ENCODE measurements at regions not wholly inside any gene's neighbourhood (a gene's known extent, or its start where the extent isn't known, plus 50 kb on each side); places are given as distances from the start of the nearest gene placed in this dataset.

- DNase-seq = no peak
These were observed 276.9 kb downstream of the PTBP2 start for GRCh38 chr1:96998466-96998865.

GRCh38 chr1:96999191-96999590, 277.6 kb downstream of the PTBP2 start:
- DNase-seq = no peak

DNA sequence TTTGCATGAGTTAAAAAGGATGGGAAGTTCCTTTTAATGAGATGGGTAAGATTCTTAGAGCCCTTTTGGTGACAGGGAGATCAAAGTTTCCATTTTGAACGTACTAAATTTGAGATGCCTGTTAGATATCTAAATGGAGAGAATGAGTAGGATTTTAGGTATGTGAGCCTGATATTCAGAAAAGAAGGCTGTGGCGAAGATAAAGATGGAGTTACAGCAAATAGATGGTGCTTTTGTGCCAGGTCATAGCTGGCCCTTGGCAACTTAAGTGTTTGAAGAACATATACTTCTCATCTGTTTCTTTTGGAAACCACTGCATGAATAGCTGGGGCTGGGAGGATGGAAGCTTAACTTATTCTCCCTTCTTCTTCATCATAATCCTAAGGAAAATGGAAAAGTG, 282.5 kb downstream of the PTBP2 start:
- DNase-seq = no peak

GRCh38 chr1:97004743-97005142, 283.2 kb downstream of the PTBP2 start:
- DNase-seq = no peak

- peak; percentile 60 for DNase-seq
These were observed 284.6 kb downstream of the PTBP2 start for GRCh38 chr1:97006044-97006661.

DNA sequence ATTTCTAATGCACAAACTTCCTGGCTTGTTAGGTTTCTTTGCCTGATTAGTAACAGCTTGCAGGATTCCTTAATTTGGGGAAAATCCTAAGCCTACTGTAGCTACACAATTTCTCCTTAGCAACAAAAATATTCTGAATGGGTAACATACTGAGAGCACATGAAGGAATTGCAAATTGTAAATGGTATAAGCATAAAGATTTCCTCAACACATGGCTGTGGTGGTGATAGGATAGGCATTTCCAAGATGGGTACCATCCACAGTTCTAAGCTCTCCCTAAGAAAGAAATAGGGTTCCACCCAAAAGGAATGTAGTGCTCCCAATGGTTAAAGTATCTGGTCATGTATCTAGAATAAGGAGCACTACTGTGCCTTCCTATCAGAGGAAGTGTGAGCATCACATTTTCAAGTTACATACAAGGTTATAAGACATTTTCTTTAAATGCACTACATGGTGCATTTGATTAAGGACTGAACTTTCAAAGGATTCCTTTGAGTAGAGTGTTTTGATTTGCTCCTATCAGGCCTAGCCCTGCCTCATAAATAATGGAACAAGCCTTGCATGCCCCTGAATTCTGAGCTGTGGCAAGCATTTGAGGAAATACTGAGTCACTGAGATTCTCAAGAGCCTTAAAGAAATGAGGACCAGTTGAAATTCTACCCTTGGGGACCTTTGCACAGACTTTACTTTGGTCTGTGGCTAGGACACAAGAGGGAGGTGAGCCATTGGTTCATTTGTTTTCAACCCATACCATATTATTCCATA, 286.4 kb downstream of the PTBP2 start:
- DNase-seq = no peak

DNA sequence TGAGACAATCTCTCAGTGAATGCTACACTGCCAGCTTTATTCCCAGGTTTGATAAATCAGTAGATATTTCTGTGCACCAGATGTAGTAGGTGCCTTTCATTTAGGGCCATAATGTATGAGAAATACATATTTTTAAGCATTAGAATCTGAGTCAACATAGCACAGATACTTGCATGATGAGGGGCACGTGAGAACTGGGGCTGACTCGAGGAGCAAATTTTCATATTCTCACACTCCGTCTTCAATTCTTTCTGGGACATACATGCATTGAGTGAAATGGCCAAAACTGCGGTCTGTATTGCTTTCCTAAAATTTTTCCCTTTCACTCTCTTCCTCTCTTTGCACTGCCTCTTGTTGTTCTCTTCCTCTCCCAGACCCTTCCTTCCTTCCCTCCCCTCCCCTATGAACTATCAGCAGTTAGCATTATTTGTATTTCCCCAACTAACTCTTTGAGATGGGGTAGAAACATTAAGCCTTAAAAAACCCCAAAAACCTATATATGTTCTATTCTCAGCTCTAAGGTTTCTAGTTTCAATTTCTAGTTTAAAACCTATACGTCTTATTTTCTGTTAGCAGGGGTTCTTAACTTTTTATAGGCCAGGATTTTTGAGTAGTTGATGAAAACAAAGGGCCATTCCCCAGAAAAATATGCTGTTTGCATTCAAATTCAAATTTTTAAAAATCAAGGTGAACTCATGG, 289.1 kb downstream of the PTBP2 start:
- no peak for DNase-seq

GRCh38 chr1:97013136-97013535, 291.6 kb downstream of the PTBP2 start:
- no peak for DNase-seq

DNA sequence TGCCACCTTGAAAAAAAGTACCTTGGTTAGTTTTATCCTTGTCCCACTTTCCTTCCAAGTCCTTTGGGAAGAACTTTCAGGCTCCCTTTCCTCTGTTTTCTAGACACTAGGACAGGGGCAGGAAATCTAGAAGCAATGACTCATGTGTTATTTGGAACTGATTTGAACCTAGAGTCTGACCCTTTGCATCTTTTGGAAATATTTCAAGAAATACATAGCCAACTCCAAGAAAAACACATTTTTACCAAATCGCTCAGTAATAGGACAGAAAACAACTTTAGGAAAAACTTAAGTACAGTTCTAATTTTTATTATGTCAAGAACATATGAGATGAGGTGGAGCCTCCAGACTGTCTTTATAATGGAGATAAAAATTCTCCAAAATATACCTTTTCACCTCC, 292.4 kb downstream of the PTBP2 start:
- DNase-seq = no peak

GRCh38 chr1:97014426-97014825, 292.8 kb downstream of the PTBP2 start:
- no peak for DNase-seq

DNA sequence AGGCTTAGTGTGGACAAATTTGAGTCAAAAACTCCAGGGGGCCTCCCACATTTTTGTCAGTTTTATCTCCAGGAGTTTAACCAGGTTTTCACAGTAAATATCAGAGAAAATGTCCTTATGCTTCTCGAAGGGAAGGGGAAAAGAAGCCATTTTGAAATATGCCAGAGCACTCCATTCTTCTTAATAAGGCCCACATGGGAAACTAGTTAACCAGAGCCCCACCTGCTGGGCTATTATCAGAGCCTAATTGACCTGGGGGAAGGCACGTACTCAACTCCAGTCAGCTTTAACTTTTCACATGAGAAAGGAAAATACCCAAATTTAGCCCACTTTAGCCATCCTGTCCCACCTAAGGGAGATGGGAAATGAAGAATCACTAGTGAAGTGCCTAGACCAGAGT, 296.3 kb downstream of the PTBP2 start:
- DNase-seq = no peak

Data from midbrain (tissue), 1 donor.